Astrocyte (in vitro differentiated cells and primary cell): ENCODE measurements at regions not wholly inside any gene's neighbourhood (a gene's known extent, or its start where the extent isn't known, plus 50 kb on each side); places are given as distances from the start of the nearest gene placed in this dataset.

Source experiments
- DNase-seq: peaks from one replicate; pipeline ENCODE4 v3.0.0-alpha.2; 2010; ENCODE audit warnings: low read depth
- FAIRE-seq: peaks from 2 replicates; lab custom pipeline; 2011; peaks lifted over from hg19 to GRCh38; lab: Jason Lieb, UNC
- H2AFZ ChIP-seq: 2 replicates; pipeline ENCODE4 v1.6.0; 2012; ENCODE audit warnings: low read depth, low read length, inconsistent platforms
- H3K27ac ChIP-seq: 2 replicates; pipeline ENCODE4 v1.5.1; 2011; ENCODE audit warnings: low read depth, low read length, inconsistent platforms
- H3K27me3 ChIP-seq: 2 replicates; pipeline ENCODE4 v1.6.0; 2011; ENCODE audit warnings: low read length, inconsistent platforms; ENCODE audit not compliant: insufficient read depth
- H3K36me3 ChIP-seq: 2 replicates; pipeline ENCODE4 v1.5.1; 2011; ENCODE audit warnings: low read length, inconsistent platforms; ENCODE audit not compliant: insufficient read depth
- H3K4me1 ChIP-seq: 2 replicates; pipeline ENCODE4 v1.5.1; 2011; ENCODE audit warnings: low read length, inconsistent platforms; ENCODE audit not compliant: insufficient read depth
- H3K4me2 ChIP-seq: 2 replicates; pipeline ENCODE4 v1.6.0; 2012; ENCODE audit warnings: low read length, inconsistent platforms
- H3K4me3 ChIP-seq: 2 replicates; pipeline ENCODE4 v1.5.1; 2011; ENCODE audit warnings: low read depth, mild to moderate bottlenecking, low read length, inconsistent platforms; ENCODE audit not compliant: insufficient read depth
- H3K79me2 ChIP-seq: 2 replicates; pipeline ENCODE4 v1.6.0; 2012; ENCODE audit warnings: mild to moderate bottlenecking, low read length, inconsistent platforms; ENCODE audit not compliant: insufficient read depth
- H3K9ac ChIP-seq: 2 replicates; pipeline ENCODE4 v1.6.0; 2012; ENCODE audit warnings: mild to moderate bottlenecking, low read length, inconsistent platforms
- H3K9me3 ChIP-seq: 2 replicates; pipeline ENCODE4 v1.5.1; 2012; ENCODE audit warnings: low read depth, mild to moderate bottlenecking, low read length, inconsistent platforms; ENCODE audit not compliant: insufficient read depth
- H4K20me1 ChIP-seq: 2 replicates; pipeline ENCODE4 v1.6.0; 2012; ENCODE audit warnings: low read length, inconsistent platforms; ENCODE audit not compliant: insufficient read depth
- H3K27ac Mint-ChIP-seq: one replicate; pipeline ENCODE4 v1.8.0; 2021; ENCODE audit warnings: mild to moderate bottlenecking, mixed read lengths; ENCODE audit not compliant: unreplicated experiment
- H3K27me3 Mint-ChIP-seq: one replicate; pipeline ENCODE4 v1.8.0; 2021; ENCODE audit warnings: low read depth, mixed read lengths; ENCODE audit not compliant: unreplicated experiment
- H3K36me3 Mint-ChIP-seq: one replicate; pipeline ENCODE4 v1.8.0; 2021; ENCODE audit warnings: low read depth, mixed read lengths; ENCODE audit not compliant: unreplicated experiment
- H3K4me1 Mint-ChIP-seq: one replicate; pipeline ENCODE4 v1.8.0; 2021; ENCODE audit warnings: low read depth, mixed read lengths; ENCODE audit not compliant: unreplicated experiment
- H3K4me3 Mint-ChIP-seq: one replicate; pipeline ENCODE4 v1.8.0; 2021; ENCODE audit warnings: mild to moderate bottlenecking, moderate library complexity, mixed read lengths; ENCODE audit not compliant: unreplicated experiment
- H3K9me3 Mint-ChIP-seq: one replicate; pipeline ENCODE4 v1.8.0; 2021; ENCODE audit warnings: mild to moderate bottlenecking, mixed read lengths; ENCODE audit not compliant: unreplicated experiment
- CTCF ChIP-seq: IDR thresholded peaks from 2 replicates; pipeline ENCODE4 v1.5.1; 2011; ENCODE audit warnings: low read depth, mild to moderate bottlenecking, inconsistent platforms, low read length, moderate library complexity; ENCODE audit not compliant: insufficient read depth
- EZH2 ChIP-seq: IDR thresholded peaks from 2 replicates; pipeline ENCODE4 v1.6.1; 2012; ENCODE audit warnings: mild to moderate bottlenecking, low read length, inconsistent platforms; ENCODE audit not compliant: insufficient read depth

GRCh38 chr1:8205771-8206170 is 112.1 kb upstream of the SLC45A1 start:
- H3K27me3 ChIP-seq: no peaks in the 10 kb centered on the region
- no peaks in the 10 kb centered on the region for H3K36me3 ChIP-seq
- Mint-ChIP-seq H3K4me1 (peaks cover 24% of the 10 kb centered on the region), H3K27ac (no peak overlapping the region), H3K9me3 (peaks cover 4% of the 10 kb centered on the region), H3K27me3 (no peaks in the 10 kb centered on the region), H3K36me3 (no peaks in the 10 kb centered on the region), H3K4me3 (no peak overlapping the region)
- H3K9ac ChIP-seq: no peak overlapping the region
- no peak overlapping the region for H3K4me3 ChIP-seq
- no peaks in the 10 kb centered on the region for H3K79me2 ChIP-seq
- H4K20me1 ChIP-seq: no peaks in the 10 kb centered on the region
- no peak overlapping the region for H2AFZ ChIP-seq
- H3K27ac ChIP-seq: no peak overlapping the region
- DNase-seq (no peak), FAIRE-seq (no peak)
- TF ChIP-seq CTCF: no peak
- TF ChIP-seq EZH2: no peak
- no peak overlapping the region for H3K4me2 ChIP-seq
- H3K9me3 ChIP-seq: no peaks in the 10 kb centered on the region
- peaks cover 32% of the 10 kb centered on the region for H3K4me1 ChIP-seq

DNA sequence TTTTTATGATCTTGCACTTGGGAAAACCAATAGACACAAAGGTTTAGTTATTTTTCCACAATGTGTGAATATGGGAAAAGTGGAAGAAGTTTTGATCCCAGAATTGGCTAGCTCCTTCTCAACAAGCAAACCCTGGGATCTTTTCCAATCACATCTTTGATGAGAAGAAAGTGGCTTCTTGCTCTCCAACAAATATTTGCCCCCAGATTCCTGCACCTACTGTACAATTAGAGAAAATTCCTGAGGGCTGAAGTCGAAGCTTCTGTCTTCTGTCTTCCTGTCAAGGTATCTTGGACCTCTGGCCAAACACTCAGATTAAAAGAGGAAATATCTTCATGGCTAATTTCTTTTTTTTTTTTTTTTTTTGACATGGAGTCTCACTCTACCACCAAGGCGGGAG is 113.1 kb upstream of the SLC45A1 start:
- peak; percentile 94 for DNase-seq
- H3K4me3 ChIP-seq: no peak overlapping the region
- H3K4me1 ChIP-seq: peaks cover 32% of the 10 kb centered on the region
- no peaks in the 10 kb centered on the region for H3K9me3 ChIP-seq
- no peaks in the 10 kb centered on the region for H3K36me3 ChIP-seq
- H2AFZ ChIP-seq: no peak overlapping the region
- H3K36me3 Mint-ChIP-seq: no peaks in the 10 kb centered on the region
- no peak for FAIRE-seq
- no peak overlapping the region for H3K4me2 ChIP-seq
- no peaks in the 10 kb centered on the region for H3K79me2 ChIP-seq
- no peaks in the 10 kb centered on the region for H3K27me3 ChIP-seq
- H3K9ac ChIP-seq: no peak overlapping the region
- peak overlapping the region; percentile 53 for H3K27ac Mint-ChIP-seq
- peaks cover 4% of the 10 kb centered on the region for H3K9me3 Mint-ChIP-seq
- no peak overlapping the region for H3K4me3 Mint-ChIP-seq
- H3K27me3 Mint-ChIP-seq: no peaks in the 10 kb centered on the region
- TF ChIP-seq CTCF (no peak), EZH2 (no peak)
- peak overlapping the region; percentile 46 for H3K27ac ChIP-seq
- no peaks in the 10 kb centered on the region for H4K20me1 ChIP-seq
- H3K4me1 Mint-ChIP-seq: peaks cover 27% of the 10 kb centered on the region

GRCh38 chr1:8203551-8203950 is 114.4 kb upstream of the SLC45A1 start:
- Histone ChIP-seq H3K4me2 (no peak overlapping the region), H2AFZ (no peak overlapping the region), H3K27ac (no peak overlapping the region), H3K9me3 (no peaks in the 10 kb centered on the region), H3K4me1 (peaks cover 32% of the 10 kb centered on the region), H3K9ac (no peak overlapping the region), H3K27me3 (no peaks in the 10 kb centered on the region), H3K79me2 (no peaks in the 10 kb centered on the region), H3K36me3 (no peaks in the 10 kb centered on the region), H3K4me3 (no peak overlapping the region), H4K20me1 (no peaks in the 10 kb centered on the region)
- Mint-ChIP-seq H3K9me3 (peaks cover 6% of the 10 kb centered on the region), H3K4me1 (peaks cover 28% of the 10 kb centered on the region), H3K27me3 (no peaks in the 10 kb centered on the region), H3K4me3 (no peak overlapping the region), H3K36me3 (no peaks in the 10 kb centered on the region), H3K27ac (no peak overlapping the region)
- no peak for FAIRE-seq
- TF ChIP-seq EZH2: no peak
- TF ChIP-seq CTCF: no peak
- no peak for DNase-seq
